HG03575 (cell line): ENCODE measurements at regions not wholly inside any gene's neighbourhood (a gene's known extent, or its start where the extent isn't known, plus 50 kb on each side); places are given as distances from the start of the nearest gene placed in this dataset.

Experiments used
- ATAC-seq: cut with Tn5 transposase; IDR thresholded peaks from one replicate; pipeline ENCODE4 v1.9.1; 2021; ENCODE audit not compliant: unreplicated experiment, insufficient number of reproducible peaks, low FRiP score; ENCODE audit errors: extremely low read depth

DNA sequence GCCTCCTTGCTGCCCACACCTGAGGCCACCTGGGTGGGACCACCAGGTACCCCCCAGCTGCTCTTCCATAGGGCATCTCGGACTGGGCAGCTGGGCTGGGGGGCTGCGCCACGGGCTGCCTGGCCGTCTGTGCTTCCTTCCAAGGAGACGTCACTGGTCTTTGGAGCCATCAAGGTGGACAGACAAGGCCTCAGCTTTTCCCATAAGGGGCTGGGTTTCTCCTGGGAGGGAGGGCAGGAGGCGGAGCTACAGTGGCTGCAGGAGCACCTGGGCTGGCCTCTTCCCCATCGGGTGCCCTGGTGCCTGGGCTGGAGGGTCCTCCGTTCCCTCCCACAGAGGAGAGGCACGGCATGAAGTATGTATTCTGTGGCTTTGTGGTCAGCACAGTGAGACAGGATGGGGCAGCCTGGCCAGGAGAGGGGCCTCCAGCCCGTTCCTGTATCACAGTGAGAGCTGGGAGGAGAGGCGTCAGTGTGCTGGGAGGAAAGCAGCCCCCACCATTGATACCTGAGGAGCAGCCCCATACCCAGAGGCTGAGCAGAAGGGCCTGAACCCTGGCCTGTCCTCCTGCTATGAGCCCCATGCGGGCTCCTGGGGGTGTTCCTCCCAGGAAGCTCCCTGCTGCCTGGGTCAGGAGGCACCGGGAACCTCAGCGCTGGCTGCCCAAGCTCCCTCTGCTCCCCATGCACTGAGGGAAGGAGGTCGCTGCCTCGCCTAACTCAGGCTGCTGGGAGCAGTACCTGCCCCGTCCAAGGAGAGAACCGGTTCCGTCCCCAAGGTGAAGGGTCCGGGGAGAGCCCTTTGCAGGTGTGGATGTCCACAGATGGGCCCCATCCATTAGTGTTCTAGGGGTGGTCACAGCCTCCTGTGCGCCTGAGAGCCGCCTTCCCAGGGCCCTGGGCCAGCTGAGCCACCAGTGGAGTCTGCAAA is 1075.0 kb downstream of the BRD1 start:
- no peak for ATAC-seq

DNA sequence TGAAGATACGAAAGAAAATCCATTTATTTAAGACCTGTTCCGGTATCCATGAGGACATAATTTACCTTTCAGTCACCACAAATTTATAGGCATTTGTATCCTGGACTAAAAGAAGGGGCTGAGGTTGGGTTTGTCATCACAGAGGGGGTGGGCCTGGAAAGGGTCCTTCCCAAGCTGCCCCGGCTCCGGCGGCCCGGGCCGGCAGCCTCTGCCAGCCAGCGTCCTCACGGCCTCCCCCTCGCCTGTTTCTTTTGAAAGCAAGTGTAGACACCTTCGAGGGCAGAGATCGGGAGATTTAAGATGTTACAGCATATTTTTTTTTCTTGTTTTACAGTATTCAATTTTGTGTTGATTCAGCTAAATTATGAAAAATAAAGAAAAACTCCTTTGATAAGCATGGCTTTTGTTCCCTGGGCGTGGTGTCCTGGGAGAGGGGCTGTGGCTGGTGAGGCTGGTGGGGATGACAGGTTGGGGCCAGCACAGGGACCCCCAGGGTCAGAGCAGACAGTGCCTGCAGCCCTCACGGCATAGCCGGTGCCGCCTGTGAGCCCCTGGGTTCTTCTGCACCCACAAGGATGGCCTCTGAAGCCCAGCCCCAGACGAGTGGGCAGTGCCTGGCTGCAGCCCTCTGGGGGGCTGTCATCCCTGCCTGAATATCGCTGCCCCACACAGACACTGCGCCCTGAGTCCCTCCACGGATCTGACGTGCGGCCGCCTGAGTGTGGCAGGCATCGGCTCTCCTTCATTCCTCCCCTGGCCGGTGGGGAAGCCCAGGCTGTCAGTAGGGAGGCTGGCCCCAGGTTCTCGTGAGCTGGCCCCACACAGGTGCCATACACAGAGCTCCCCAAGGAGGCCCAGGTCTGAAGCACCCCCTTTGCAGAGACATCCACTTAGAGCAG is 1075.9 kb downstream of the BRD1 start:
- no peak for ATAC-seq

DNA sequence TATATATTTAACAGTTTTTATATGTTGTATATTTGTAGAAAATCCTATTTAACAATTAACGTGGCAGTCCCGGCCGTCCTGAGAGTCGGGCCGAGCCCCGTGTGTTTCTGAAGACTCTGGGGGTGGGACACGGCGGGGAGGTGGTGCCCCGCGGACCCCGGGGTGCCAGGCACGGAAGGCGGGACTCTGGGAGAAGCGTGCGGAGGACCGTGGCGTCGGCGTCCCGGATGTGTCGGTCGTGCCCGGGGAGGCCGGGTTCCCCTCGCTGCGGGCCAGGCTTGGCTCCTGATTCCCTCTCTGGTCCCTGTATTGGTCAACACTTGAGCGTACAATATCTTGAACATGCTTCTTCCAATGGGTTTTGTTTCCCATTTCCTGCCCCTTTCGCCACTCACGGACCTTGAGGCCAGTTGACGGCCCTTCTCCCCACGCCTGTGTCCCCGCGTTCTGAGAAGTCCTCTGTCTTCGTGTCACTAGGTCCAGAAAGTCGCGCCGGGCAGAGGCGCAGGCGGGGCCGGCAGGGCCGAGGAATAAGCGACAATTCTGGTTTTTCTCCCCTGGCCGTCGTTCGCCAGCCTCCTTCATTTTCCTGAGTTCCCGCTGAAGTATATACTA is 1076.7 kb downstream of the BRD1 start:
- no peak for ATAC-seq

DNA sequence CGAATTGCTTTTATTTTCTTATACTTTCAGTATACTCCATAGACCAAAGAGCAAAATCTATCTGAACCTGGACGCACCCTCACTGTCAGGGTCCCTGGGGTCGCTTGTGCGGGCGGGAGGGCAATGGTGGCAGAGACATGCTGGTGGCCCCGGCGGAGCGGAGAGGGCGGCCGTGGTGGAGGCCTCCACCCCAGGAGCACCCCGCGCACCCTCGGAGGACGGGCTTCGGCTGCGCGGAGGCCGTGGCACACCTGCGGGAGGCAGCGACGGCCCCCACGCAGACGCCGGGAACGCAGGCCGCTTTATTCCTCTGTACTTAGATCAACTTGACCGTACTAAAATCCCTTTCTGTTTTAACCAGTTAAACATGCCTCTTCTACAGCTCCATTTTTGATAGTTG is 1077.4 kb downstream of the BRD1 start:
- no peak for ATAC-seq

DNA sequence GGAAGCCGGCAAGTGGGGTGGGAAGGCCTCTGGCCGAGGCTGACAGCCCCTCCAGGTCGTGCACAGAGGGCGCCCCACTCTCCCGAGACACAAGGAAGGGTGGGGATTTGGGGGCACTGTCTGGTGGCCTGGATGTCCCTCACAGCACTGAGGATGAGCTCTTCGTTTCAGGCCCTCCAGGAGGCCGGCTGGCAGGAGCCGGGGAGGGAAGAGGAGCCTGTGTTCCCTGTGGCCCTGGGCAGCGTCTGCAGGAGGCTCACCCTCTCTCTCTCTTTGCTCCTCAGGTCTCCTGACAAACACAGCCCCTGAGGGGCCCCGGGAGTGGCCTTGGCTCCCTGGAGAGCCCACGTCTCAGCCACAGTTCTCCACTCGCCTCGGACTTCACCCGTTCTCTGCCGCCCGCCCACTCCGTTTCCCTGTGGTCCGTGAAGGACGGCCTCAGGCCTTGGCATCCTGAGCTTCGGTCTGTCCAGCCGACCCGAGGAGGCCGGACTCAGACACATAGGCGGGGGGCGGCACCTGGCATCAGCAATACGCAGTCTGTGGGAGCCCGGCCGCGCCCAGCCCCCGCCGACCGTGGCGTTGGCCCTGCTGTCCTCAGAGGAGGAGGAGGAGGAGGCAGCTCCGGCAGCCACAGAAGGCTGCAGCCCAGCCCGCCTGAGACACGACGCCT is 1078.0 kb downstream of the BRD1 start:
- ATAC-seq = no peak

DNA sequence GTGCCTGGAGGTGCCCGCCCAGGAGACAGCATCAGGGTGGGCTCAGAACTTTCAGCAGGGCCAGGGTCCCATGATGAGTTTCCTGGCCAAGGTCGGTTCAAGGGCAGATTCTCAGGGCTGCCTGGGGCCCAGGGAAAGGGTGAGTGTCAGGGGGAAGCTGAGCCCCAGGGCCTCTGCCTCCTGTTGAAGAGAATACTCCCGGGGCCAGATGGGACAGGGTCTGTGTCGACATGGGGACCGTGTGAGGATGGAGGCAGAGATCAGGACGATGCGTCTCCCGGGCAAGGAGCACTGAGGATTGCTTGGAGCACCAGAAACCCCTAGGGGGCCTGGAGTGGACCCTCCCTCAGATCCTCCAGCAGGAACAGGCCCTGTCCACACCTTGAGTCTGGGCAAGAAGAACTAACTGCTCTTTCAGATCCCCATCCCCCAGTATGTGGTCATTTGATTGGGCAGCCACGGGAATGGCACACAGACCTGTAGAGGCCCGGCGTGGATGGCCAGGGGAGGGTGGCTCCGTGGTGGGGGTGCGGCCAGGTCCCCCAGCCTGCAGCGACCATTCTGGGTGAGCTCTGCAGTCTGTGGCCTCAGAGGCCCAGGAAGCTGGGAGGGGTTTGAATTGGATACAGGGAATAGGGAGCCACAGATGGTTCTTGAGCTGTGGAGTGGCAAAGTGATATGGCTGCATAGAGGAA is 1078.7 kb downstream of the BRD1 start:
- ATAC-seq = no peak

DNA sequence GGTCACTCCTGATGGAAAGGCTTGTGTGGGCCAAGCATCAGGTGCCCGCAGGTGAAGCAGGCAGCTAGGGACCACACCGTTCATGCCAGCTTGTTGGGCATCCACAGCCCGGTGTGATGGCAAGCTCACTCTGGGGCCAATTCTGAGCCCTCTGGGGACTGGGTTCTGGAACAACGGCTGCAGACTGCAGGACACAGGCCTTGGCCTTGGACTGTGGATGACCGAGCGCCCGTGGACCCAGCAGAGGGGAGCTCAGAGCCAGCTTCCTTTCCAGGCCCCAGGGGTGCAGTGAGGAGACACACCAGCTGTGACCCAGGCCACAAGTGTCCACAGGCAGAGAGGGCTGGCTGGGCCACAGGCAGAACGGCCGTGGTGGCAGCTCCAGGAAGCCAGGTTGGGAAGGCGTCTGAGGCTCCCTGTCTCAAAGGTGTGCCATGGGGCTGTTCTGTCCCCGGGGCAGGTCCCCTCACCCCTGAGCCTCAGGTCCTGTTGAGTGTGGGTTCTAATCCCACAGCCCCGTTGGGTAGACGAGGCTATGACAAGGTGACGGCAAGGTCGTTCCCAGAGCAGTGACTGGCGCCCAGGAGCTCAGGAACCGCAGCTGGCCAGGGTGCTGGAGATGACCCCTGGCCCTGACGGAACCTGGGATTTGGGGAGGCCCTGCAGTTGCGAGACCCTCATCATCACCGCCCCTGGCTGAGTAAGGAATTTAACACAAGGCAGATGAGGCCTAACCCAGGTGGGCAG is 1079.4 kb downstream of the BRD1 start:
- ATAC-seq = no peak

DNA sequence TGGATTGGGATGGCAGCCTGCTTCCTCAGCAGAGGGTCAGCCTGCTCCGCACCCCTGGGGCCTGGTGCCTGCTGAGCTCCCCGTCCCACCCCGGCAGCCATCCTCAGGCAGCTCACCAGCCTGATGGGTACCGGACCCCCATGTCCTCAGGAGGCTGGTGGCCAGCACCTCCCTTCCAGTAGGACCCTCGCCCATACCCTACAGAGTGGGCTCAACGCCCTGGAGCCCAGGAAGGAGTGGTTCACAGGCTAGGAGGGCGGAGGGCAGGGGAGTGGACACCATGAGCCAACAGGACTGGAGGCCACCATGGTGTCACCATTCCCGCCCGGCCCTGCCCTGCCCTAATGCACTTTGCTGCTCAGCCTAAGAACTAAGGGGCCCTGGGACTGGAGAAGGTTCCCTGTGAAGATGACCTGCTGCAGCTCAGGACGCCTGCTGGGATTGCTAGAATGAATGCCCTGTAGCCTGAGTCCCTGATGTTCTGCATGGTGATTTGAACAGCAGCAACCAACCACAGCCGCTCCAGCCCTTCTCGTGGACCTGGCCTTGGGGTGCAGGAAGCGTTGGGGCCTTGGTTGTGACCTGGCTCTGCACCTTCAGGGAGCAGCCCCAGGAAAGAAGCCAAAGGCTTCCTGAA is 1080.8 kb downstream of the BRD1 start:
- ATAC-seq = no peak

DNA sequence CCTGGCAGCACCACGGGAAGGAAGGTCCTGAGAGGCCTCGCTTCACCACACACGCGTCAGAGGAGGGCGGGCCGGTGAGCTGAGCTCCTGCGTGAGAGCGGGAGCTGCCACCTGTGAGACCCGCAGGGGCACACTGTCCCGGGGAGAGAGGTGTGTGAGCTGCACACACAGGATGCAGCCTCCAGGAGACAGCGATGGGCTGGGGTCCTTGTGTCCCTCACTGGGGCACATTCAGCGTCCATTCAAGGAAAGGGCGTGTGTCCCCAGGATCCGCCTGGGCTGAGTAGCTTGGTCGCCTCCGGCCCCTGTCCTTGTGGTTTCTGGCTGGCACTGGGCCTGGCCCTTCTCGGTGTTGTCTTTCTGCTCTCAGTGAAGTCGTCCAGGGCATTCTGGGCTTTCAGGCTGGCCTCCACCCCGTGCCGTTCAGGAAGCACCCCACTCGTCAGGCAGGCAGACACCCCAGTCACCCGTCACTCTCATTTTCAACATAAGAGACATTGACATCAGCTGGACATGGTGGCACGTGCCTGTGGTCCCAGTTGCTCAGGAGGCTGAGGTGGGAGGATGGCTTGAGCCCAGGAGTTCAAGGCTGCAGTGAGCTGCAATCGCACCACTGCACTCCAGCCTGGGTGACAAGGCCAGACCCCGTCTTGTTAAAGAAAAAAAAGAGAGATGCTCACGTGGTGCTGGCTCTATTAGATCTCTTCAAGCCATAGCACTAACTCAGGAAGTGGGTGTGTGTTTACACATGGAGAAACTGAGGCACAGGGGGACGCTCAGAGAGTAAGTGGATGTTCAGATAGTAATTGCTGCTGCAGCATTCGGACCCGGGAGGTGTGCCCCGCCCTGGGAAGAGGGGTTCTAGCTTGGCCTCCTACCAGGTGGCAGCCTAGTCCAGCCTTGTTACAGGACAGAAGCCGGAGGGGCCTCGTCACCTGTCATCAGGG is 1081.6 kb downstream of the BRD1 start:
- no peak for ATAC-seq

DNA sequence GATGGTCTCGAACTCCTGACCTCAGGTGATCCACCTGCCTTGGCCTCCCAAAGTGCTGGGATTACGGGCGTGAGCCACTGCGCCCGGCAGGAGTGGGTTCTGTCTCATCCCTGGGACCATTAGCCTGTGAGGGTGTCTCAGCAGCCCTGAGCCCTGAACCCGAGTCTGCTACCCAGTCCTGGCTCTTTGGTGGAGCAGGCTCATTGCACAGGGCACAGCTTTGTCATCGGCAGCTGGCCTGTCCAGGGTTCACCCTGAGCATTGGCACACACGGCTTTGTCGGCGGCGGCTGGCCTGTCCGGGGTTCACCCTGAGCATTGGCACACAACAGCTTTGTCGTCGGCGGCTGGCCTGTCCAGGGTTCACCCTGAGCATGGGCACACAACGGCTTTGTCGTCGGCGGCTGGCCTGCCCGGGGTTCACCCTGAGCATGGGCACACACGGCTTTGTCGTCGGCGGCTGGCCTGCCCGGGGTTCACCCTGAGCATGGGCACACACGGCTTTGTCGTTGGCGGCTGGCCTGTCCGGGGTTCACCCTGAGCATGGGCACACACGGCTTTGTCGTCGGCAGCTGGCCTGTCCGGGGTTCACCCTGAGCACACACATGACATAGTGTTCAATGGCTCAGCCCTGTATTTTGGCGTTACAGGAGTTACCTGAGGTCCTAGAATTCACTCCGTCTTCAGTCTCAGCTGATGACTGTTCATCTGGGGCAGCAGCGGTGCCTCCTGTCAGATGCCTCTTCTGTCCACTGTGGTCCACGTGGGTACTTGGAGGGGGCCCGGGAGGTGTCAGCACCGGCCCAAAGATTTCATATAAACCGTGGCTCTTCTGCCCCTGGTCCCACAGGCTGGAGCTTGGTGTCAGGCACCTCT is 1082.5 kb downstream of the BRD1 start:
- ATAC-seq = no peak

DNA sequence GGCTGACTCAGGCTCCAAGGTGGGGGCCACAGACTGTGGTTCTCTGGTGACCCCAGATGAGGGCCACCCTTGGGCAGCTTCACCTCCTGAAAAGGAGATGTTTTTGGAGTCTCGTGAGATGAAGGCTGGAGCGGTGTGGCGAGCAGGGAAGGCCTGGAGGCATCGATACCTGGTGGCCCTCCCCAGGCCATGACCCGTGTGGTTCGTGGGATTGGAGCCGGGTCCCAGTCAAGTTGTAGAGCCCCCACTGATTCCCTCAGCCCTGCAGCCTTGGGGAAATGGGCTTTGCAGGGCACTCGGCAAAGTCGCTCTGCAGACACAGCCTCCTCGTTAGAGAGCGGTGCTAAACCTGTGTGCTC is 1083.4 kb downstream of the BRD1 start:
- no peak for ATAC-seq

DNA sequence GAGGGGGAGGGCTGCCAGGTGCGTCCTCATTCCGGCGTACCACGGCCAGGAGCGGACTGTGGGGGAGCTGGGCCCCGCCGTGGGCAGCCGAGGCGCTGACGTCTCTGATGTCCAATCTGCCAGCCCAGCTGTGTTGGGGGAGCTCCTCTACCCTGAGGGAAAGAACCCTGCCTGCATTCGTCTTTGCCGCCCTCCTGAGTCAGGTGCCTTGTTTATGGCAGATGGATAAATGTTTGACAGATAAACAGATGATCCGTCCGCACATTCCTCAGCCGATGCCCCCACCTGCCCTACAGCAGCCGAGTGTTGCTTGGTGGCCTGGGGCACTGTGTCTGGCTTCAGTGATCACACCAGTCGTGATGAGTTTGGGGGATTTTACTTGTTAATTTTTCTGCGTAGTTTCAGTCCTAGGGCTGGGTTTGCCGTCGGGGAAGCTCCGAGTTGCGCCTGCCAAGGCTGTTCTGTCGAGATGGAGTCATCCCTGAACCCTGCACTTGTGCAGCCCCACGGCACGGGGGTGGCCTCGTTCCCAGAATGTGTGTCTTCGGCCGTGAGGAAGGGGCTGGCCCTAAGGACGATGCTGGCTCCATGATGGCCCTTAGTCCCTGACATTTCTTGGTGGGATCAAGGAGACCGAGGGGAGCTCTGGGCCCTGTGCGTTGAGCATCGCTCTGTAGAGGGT is 1083.9 kb downstream of the BRD1 start:
- ATAC-seq = no peak

DNA sequence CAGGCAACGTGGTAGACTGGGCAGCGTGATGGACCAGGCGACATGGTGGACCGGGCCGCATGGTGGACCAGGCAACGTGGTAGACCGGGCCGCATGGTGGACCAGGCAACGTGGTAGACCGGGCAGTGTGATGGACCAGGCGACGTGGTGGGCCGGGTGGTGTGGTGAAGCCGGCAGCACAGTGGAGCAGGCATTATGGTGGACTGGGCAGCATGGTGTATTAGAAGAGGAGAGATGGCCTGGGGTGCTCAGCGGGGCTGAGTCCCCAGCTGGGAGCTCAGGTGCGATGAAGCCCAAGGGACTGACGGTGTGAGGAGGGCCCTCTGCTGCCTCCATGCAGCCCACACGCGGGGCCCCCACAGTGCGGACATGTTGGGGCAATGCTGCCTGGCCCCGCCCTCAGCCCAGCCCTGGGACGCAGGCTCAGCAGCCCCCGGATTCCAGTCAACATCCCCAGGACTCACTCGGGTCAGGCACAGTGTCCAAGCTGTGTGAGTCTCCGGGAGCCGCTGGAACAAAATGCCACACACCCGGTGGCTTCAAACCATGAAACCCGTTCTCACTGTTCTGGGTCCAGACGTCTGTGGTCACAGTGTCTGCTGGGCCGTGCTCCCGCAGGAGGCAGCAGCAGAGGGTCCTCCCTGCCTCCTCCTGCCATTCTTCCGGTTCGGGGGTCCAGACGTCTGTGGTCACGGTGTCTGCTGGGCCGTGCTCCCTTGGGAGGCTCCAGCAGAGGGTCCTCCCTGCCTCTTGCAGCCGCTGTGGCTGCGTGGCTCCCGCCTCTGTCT is 1084.9 kb downstream of the BRD1 start:
- no peak for ATAC-seq

DNA sequence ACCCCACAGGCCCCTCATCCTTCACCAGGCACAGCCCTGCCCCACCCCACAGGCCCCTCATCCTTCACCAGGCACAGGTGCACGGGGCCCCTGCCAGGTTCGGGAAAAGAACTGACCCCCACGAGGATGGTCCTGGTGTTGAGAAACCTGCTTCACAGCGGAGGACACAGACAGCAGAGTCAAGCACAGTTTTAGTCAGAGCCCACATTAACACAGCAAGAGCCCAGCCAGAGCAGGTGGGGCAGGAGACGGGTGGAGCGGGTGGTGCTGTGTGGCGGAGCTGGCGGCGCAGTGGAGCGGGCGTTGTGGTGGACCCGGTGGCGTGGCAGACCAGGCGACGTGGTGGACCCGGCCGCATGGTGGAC is 1085.5 kb downstream of the BRD1 start:
- no peak for ATAC-seq
